ENCODE measurements at regions not wholly inside any gene's neighbourhood (a gene's known extent, or its start where the extent isn't known, plus 50 kb on each side); places are given as distances from the start of the nearest gene placed in this dataset.
"Not testable (repeated sequence)": the region's sequence is repeated elsewhere in the genome, so short reads cannot be mapped to it uniquely, and the experiment has no call there.

GRCh38 chr14:105896206-105896605 lies 369.8 kb downstream of the TMEM121 start:
- DNase-seq = not testable (repeated sequence)

DNA sequence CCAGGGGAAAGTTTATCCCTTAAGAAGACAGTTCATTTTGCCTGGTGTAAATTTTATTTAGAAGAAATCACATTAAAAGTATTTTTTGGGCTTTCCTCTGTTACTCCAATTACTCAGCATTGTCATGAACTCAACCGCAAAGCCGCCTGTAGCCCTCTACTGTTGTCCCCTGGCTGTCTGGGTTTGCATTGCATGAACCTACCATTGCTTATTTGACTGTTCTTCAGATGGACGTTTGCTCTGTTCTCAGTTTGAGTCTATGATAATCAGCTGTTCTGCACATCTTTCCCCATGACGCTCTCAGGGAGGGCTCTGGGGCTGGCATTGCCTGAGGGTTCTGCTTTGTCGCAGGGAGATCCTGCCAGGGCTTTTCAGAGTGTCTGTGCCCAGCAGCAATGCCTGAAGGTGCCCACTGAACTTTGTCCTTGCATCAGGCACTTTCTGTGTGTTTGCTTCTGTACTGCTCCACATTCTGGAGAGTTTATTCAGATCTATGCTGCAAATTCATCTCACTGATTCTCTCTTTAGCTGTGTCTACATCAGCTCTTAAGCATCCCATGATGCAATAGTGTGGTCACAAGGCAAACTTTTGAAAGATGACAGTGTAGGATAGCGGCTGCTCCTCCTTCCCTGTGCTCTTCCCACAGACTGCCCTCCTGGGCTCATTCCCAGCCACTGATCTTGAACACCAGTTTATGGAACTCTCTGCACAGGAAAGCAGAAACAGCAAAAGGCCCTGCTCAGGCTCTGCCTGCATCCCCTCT lies 370.8 kb downstream of the TMEM121 start:
- DNase-seq = not testable (repeated sequence)

- no peak for DNase-seq
Measured at GRCh38 chr14:105897725-105898113, 371.3 kb downstream of the TMEM121 start.

GRCh38 chr14:105898482-105899010 lies 372.2 kb downstream of the TMEM121 start:
- no peak for DNase-seq

DNA sequence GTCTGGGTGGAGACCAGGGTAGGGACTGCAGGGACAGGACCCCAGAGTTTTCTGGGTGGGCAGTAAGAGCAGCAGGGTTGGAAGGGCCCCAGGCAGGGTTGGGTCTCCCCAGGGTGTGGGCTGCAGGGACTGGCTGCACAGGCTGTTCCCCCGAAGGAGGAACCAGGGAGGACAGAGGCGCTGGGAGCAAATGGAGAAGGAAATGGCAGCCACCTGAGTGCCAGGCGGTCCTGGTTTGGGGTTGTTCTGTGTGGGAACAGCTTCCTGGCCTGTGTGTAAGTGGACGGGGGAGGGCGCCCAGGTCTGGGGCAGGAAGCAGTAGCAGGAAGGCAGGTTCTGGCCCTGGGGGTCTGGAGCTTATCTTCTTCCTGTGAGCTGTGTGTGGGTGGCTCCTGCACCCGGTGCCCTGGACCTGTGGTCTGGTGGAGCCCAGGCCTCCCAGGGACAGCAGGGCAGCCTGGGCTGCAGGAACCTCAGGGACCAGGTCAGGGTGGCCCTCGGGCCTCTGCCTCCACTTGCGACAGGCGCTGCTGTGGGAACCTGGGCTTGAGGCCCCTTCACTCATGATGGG lies 372.8 kb downstream of the TMEM121 start:
- DNase-seq = no peak

DNA sequence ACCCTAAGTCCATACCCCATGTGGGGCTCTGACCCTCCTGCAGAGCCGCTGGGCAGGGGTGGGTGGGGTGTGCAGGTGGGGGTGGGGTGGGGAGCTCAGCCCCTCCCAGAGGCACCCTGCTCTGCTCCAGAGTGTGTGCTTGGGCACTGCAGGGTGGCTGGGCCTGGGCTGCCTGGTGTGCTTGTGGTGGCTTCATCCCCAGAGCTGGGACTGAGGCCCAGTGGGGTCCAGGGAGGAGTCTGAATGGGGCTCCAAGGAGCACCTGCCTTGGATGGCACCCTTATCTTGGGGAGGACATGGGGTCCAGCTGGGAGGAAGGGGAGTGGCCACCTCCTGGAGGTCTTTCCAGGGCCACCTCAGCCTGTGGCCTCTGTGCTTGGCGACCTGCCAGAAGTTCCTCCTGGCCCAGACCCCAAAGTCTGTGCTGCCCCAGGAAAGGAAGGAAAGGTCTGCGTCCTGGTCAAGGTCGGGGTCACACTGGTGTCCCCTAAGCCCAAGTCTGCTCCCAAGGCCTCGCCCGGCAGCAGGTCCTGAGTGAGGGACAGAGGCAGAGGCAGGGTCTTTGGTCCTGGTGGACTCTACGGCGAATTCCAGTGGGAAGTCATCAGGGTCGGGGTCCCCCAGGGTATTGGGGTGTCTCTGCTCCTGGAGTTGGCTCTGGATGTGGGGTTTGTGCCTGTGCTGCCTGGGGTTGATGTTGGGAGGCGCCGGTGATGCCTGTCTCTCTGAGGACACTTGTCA lies 373.4 kb downstream of the TMEM121 start:
- no peak for DNase-seq

GRCh38 chr14:105900398-105901160 lies 374.2 kb downstream of the TMEM121 start:
- no peak for DNase-seq

DNA sequence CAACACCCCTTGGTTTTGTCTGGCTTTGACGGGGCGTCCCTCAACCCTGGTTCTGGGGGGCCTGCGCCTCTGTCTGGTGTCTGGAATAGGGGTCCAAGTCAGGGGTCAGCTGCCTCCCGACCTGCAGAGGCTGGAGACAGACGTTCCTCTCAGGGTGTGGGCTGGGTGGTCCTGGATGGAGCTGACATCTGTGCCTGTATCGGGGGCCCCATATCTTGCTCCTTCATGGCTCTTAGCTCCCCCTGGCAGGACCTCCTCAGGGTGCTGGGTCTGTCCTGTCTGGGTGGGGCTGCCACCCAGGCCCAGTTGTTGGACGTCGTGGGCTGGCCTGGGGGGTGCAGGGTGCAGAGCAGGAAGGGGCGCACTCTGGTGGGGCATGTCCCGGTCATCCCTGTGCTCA lies 374.8 kb downstream of the TMEM121 start:
- no peak for DNase-seq

- no peak for DNase-seq
Measured at GRCh38 chr14:105902131-105902898, 375.9 kb downstream of the TMEM121 start.

DNA sequence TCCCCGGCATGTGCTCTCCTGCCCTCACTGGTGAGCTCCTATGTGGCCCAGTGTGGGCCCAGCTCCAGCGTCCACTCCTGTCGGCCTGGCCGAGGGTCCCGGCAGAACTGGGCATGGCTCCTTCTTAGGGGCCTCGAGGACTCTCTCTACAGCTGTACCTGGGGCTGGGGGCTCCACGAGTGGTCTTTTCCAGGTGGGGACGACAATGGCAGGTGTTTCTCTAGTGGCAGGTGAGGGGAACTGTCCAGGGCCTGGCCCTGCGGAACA lies 376.4 kb downstream of the TMEM121 start:
- DNase-seq = not testable (repeated sequence)

GRCh38 chr14:105903971-105904370 lies 377.6 kb downstream of the TMEM121 start:
- no peak for DNase-seq

DNA sequence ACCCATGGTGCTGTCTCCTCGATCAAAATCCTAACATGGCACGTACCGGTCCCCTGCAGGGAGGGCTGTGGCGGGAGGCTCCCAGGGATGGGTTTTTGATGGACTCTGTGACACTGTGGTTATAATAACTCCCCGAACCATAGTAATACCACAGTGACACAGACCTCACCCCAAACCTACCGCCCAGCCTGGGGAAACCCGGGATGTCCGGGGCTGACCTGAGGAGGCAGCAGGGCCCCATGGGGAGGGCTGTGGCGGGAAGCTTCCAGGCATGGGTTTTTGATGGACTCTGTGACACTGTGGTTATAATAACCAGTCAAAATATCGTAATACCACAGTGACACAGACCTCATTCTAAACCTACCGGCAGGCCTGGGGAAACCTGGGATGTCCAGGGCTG lies 378.0 kb downstream of the TMEM121 start:
- no peak for DNase-seq

DNA sequence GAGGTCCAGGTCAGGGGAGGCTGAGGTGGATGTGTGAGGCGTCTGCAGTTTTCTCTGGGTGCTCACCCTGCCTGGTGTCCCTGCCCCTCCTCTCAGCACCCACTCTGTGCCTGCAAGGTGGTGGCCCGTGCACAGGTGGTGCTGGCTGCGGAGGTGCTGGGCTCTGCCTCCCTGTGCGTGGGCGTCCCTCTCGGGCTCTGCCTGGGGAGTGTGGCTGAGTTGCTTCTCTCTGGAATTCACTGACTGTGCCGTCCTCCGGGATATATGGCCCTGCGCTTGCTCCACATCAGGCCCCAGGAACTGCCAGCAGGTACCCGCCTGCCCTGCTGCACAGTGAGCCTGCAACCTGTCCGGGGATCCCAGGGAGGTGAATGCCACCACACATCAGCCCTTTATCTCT lies 379.1 kb downstream of the TMEM121 start:
- no peak for DNase-seq

DNA sequence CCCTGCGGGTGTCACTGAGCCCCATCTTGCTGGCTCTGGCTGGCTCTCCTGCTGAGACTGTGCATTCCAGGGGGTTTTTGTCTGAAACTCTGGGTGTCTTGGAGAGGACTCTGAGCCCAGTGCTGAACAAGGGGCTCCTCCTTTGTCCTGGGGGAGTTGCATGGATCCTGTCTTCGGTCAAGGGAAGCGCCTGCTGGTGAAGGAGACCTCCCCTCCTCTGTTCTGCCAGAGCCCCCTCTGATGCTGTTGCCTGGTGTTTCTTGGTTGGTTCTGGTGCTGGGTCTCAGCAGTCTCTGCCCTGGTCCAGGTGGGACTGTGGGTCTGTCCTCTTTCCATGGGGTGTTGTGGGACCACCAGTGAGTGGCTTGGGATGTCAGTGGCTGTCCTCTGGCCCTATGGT lies 380.9 kb downstream of the TMEM121 start:
- no peak for DNase-seq

DNA sequence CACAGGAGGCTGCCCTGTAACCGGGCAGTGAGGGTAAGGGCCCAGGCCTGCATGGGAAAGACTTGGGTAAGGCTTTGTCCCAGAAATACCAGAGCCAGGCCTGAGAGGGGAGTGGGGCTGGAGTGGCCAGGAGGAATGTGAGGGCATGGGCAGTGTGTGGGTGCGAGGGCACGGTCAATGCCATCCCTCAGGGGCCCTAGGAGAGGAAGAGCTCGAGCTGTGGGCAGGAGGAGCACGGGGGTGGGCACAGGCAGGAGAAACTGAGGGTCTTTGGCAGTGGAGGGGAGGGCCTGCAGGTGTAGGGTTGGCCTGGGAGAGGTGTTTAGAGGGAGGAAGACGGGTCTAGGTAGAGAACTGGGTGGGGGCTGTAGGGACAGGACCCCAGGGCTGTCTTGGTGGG lies 381.6 kb downstream of the TMEM121 start:
- no peak for DNase-seq

- no peak for DNase-seq
Measured at GRCh38 chr14:105908481-105908911, 382.1 kb downstream of the TMEM121 start.

- DNase-seq = no peak
Measured at GRCh38 chr14:105909046-105909827, 382.9 kb downstream of the TMEM121 start.

GRCh38 chr14:105909828-105910120 lies 383.4 kb downstream of the TMEM121 start:
- not testable (repeated sequence) for DNase-seq

DNA sequence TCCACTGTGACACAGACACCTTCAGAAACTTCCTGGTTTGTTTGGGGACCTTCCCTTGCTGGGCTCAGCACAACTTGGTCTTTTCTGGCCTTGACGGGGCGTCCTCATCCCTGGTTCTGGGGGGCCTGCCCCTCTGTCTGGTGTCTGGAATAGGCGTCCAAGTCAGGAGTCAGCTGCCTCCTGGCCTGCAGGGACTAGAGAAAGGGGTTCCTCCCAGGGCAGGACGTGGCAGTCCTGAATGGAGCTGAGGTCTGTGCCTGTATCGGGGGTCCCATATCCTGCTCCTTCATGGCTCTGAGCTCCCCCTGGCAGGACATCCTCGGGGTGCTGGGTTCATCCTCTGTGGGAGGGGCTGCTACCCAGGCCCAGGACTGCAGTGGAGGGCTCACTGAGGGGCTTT lies 384.0 kb downstream of the TMEM121 start:
- no peak for DNase-seq

- DNase-seq = no peak
Measured at GRCh38 chr14:105911006-105911847, 384.8 kb downstream of the TMEM121 start.

DNA sequence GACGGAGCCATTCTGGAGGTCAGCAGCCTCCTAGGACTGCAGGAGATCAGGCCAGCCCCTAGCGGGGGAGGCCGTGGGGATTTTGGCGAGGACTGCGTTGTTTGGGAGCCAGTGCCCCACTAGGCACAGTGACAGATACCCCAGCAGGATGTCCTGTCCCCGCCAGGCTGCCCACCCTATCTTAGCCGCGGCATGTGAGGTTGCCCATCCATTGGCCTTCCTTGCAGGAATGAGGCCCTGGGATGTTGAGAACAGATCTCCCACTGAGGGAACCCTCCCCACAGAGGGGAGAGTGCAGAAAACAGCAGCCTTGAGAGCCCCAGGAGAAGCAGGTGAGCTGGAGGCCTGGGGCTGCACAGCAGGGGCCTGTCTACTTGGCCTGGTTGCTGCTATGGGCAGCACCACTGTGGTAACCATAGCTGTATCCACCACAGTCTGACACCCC lies 385.5 kb downstream of the TMEM121 start:
- not testable (repeated sequence) for DNase-seq
